ENCODE measurements at regions not wholly inside any gene's neighbourhood (a gene's known extent, or its start where the extent isn't known, plus 50 kb on each side); places are given as distances from the start of the nearest gene placed in this dataset.

GRCh38 chr10:78526347-78526746 lies 492.7 kb downstream of the RPS24 start:
- no peak overlapping the region for H3K4me3 ChIP-seq (replicated peaks in 1 of 3)
- H3K27ac ChIP-seq: no peak overlapping the region
- DNase-seq: no peak
- TF ChIP-seq CTCF (IDR thresholded peaks at IDR 0.05): no peak
- no peak for TF ChIP-seq POLR2A (IDR thresholded peaks at IDR 0.05)
- H3K27me3 ChIP-seq: no peaks in the 10 kb centered on the region
- intact Hi-C loops (cut with DNase I): no loop called here
- WGBS, 2 donors: 85 to 91% methylated on average over 3 of the region's 3 CpGs
- no peaks in the 10 kb centered on the region for H3K36me3 ChIP-seq
- H3K4me1 ChIP-seq: no peaks in the 10 kb centered on the region
- H3K9me3 ChIP-seq: no peaks in the 10 kb centered on the region

- intact Hi-C loops (cut with DNase I): no loop called here
- Histone ChIP-seq H3K9me3 (no peaks in the 10 kb centered on the region), H3K4me3 (replicated peaks in 1 of 3) (no peak overlapping the region), H3K27me3 (no peaks in the 10 kb centered on the region), H3K4me1 (no peaks in the 10 kb centered on the region), H3K27ac (no peak overlapping the region), H3K36me3 (no peaks in the 10 kb centered on the region)
- DNase-seq: no peak
- TF ChIP-seq POLR2A (IDR thresholded peaks at IDR 0.05) (no peak), CTCF (IDR thresholded peaks at IDR 0.05) (no peak)
- WGBS, 2 donors: 87 to 90% methylated on average over 10 of the region's 10 CpGs
Observed at GRCh38 chr10:78527296-78527695, 493.6 kb downstream of the RPS24 start.

- DNase-seq: no peak
- intact Hi-C loops (cut with DNase I): no loop called here
- 90 to 91% methylated on average over 13 of the region's 13 CpGs for WGBS, 2 donors
Observed at GRCh38 chr10:78528749-78529204, 495.1 kb downstream of the RPS24 start.

GRCh38 chr10:78529262-78529661 lies 495.6 kb downstream of the RPS24 start:
- Histone ChIP-seq H3K36me3 (no peaks in the 10 kb centered on the region), H3K27me3 (no peaks in the 10 kb centered on the region), H3K4me1 (no peaks in the 10 kb centered on the region), H3K9me3 (no peaks in the 10 kb centered on the region), H3K27ac (no peak overlapping the region), H3K4me3 (replicated peaks in 1 of 3) (no peak overlapping the region)
- intact Hi-C loops (cut with DNase I): no loop called here
- TF ChIP-seq CTCF (IDR thresholded peaks at IDR 0.05) (no peak), POLR2A (IDR thresholded peaks at IDR 0.05) (no peak)
- DNase-seq: no peak
- 79 to 89% methylated on average over 2 of the region's 2 CpGs for WGBS, 2 donors

More at GRCh38 chr10:78528749-78529204, 495.1 kb downstream of the RPS24 start:
- H3K4me3 ChIP-seq (replicated peaks in 1 of 3): no peak overlapping the region
- H3K27me3 ChIP-seq: no peaks in the 10 kb centered on the region
- no peak overlapping the region for H3K27ac ChIP-seq
- H3K9me3 ChIP-seq: no peaks in the 10 kb centered on the region
- H3K36me3 ChIP-seq: no peaks in the 10 kb centered on the region
- no peak for TF ChIP-seq CTCF (IDR thresholded peaks at IDR 0.05)
- TF ChIP-seq POLR2A (IDR thresholded peaks at IDR 0.05): no peak
- no peaks in the 10 kb centered on the region for H3K4me1 ChIP-seq

GRCh38 chr10:78531088-78531487 lies 497.4 kb downstream of the RPS24 start:
- no peaks in the 10 kb centered on the region for H3K27me3 ChIP-seq
- intact Hi-C loops (cut with DNase I): no loop called here
- no peak for DNase-seq
- 42 to 47% methylated on average over 2 to 3 of the region's 3 CpGs for WGBS, 2 donors
- H3K36me3 ChIP-seq: no peaks in the 10 kb centered on the region
- H3K27ac ChIP-seq: no peak overlapping the region
- H3K4me1 ChIP-seq: no peaks in the 10 kb centered on the region
- H3K4me3 ChIP-seq (replicated peaks in 1 of 3): no peak overlapping the region
- TF ChIP-seq POLR2A (IDR thresholded peaks at IDR 0.05) (no peak), CTCF (IDR thresholded peaks at IDR 0.05) (no peak)
- no peaks in the 10 kb centered on the region for H3K9me3 ChIP-seq

Measured in thyroid gland (tissue), 4 donors.